Stomach (tissue), 8 donors: ENCODE measurements at regions not wholly inside any gene's neighbourhood (a gene's known extent, or its start where the extent isn't known, plus 50 kb on each side); places are given as distances from the start of the nearest gene placed in this dataset.

Source experiments
- DNase-seq, 2 donors: peaks; one replicate each; pipeline versions ENCODE4 v3.0.0 to v3.0.0-alpha.2; 2013 to 2019
- H3K27ac ChIP-seq, 5 donors: fragments of 200-600 bp in 4 of 5; sonication (generic) in 4 of 5; one replicate each; pipeline ENCODE4 v1.5.1; 2013 to 2019; ENCODE audit warnings: mild to moderate bottlenecking in 1 of 5, moderate library complexity in 1 of 5
- H3K27me3 ChIP-seq, 3 donors: fragments of 200-600 bp; sonication (generic); one replicate each; pipeline ENCODE4 v1.5.1; 2017 to 2019; ENCODE audit warnings: mixed run types in 1 of 3
- H3K36me3 ChIP-seq, 4 donors: fragments of 200-600 bp; sonication (generic); 1 replicate in 3 of 4; 2 replicates in 1 of 4; pipeline ENCODE4 v1.5.1; 2016 to 2019
- H3K4me1 ChIP-seq, 4 donors: fragments of 200-600 bp; sonication (generic); one replicate each; pipeline ENCODE4 v1.5.1; 2016 to 2019
- H3K4me3 ChIP-seq, 4 donors: fragments of 200-600 bp; sonication (generic) in 3 of 4; one replicate each; pipeline ENCODE4 v1.5.1; 2016 to 2019; ENCODE audit warnings: mild to moderate bottlenecking in 1 of 4
- H3K9me3 ChIP-seq, 4 donors: fragments of 200-600 bp; sonication (generic); one replicate each; pipeline ENCODE4 v1.5.1; 2016 to 2019
- CTCF ChIP-seq, 7 experiments: fragments of 450-650 bp in 4 of 7; fragments of 200-600 bp in 3 of 7; sonication (generic) in 3 of 7; IDR thresholded peaks; one replicate each; pipeline ENCODE4 v1.5.1; 2016 to 2019; ENCODE audit warnings: antibody characterized with exemption in 7 of 7, control low read depth in 2 of 7, mild to moderate bottlenecking in 1 of 7
- EP300 ChIP-seq: sonication (generic); formaldehyde crosslinking; IDR thresholded peaks from one replicate; pipeline ENCODE4 v1.6.1; 2017; ENCODE audit warnings: antibody characterized with exemption
- POLR2A ChIP-seq, 4 donors: fragments of 450-650 bp; IDR thresholded peaks; one replicate each; pipeline ENCODE4 v1.6.1; 2016; ENCODE audit warnings: antibody characterized with exemption in 4 of 4, control low read depth in 2 of 4, mild to moderate bottlenecking in 1 of 4, moderate library complexity in 1 of 4
- POLR2AphosphoS5 ChIP-seq, 3 donors: sonication (generic); formaldehyde crosslinking; IDR thresholded peaks; one replicate each; pipeline ENCODE4 v1.6.1; 2016; ENCODE audit warnings: antibody characterized with exemption in 3 of 3
- WGBS, 5 donors: extraction: QIAGEN DNeasy Blood & Tissue Kit in 3 of 5; methylation state at CpG; one replicate each; pipeline versions ENCODE4 v1.1.5 to v1.1.7; 2013 to 2018; 5-methylcytosine and 5-hydroxymethylcytosine counted together
- intact Hi-C: fragments of 100-400 bp; cut with DNase I; formaldehyde crosslinking; loops from one replicate; pipeline ENCODE4 v1.15.1; 2023; ENCODE audit warnings: low total_unique reads
- donor health status: healthy with polysubstance abuse.
- donor health status: Bipolar disorder and iron deficiency.
- donor health status: healthy.

- no peaks in the 10 kb centered on the region for H3K36me3 ChIP-seq
- WGBS, 5 donors, result 65 to 69% (median 67%) methylated on average over 10 of the region's 10 CpGs
- H3K27ac ChIP-seq, result no peak overlapping the region
- no peaks in the 10 kb centered on the region for H3K9me3 ChIP-seq
- intact Hi-C loops, result no loop called here
- TF ChIP-seq POLR2AphosphoS5 (IDR thresholded peaks at IDR 0.05) (no peak), EP300 (no peak), POLR2A (IDR thresholded peaks at IDR 0.05) (no peak), CTCF (IDR thresholded peaks at IDR 0.05) (no peak)
- no peak overlapping the region for H3K4me3 ChIP-seq
- peaks cover 0 to 14% (median 0%) of the 10 kb centered on the region in 3 donors for H3K27me3 ChIP-seq
- no peaks in the 10 kb centered on the region for H3K4me1 ChIP-seq
- no peak for DNase-seq
These were observed 89.9 kb upstream of the PRR23E start for GRCh38 chr3:127103080-127103479.

GRCh38 chr3:127104586-127104985, 88.3 kb upstream of the PRR23E start:
- Histone ChIP-seq H3K36me3 (no peaks in the 10 kb centered on the region), H3K4me1 (no peaks in the 10 kb centered on the region), H3K9me3 (no peaks in the 10 kb centered on the region), H3K27ac (no peak overlapping the region), H3K27me3 (peaks cover 0 to 14% (median 0%) of the 10 kb centered on the region in 3 donors), H3K4me3 (no peak overlapping the region)
- intact Hi-C loops, result no loop called here
- WGBS, 5 donors, result 78 to 86% (median 84%) methylated on average over 7 of the region's 7 CpGs
- no peak for DNase-seq
- TF ChIP-seq POLR2A (IDR thresholded peaks at IDR 0.05) (no peak), EP300 (no peak), CTCF (IDR thresholded peaks at IDR 0.05) (no peak), POLR2AphosphoS5 (IDR thresholded peaks at IDR 0.05) (no peak)

- no peak for TF ChIP-seq POLR2AphosphoS5 (IDR thresholded peaks at IDR 0.05)
- TF ChIP-seq POLR2A (IDR thresholded peaks at IDR 0.05), result no peak
- TF ChIP-seq CTCF (IDR thresholded peaks at IDR 0.05), result no peak
- no peak for TF ChIP-seq EP300
- DNase-seq, result no peak
These were observed 87.3 kb upstream of the PRR23E start for GRCh38 chr3:127105587-127105986.

DNA sequence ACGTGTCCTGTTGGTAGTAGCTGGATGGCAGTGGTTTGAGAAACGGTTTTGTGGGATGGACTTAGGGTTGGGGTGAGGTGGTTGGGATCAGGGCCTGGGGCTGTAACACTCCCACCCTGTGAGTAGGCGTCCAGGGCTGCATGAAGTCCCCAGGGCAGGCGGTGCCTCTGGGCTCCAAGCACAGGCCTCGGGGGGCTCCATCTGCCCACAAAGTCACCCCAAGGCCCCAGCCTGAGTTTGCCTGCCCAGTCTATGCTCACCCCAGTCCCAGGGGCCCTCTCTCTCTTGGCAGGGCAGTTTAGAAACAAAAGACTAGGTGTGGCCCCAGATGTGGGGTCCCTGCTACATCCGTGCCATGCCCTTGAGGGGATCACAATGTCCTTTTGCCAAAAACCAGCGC, 86.9 kb upstream of the PRR23E start:
- no peak overlapping the region for H3K4me3 ChIP-seq
- no peak overlapping the region for H3K27ac ChIP-seq
- peaks cover 0 to 2% (median under 1%) of the 10 kb centered on the region in 4 donors for H3K9me3 ChIP-seq
- TF ChIP-seq EP300 (no peak), CTCF (IDR thresholded peaks at IDR 0.05) (no peak), POLR2A (IDR thresholded peaks at IDR 0.05) (no peak), POLR2AphosphoS5 (IDR thresholded peaks at IDR 0.05) (no peak)
- H3K4me1 ChIP-seq, result no peaks in the 10 kb centered on the region
- H3K36me3 ChIP-seq, result no peaks in the 10 kb centered on the region
- peaks cover 0 to 11% (median 0%) of the 10 kb centered on the region in 3 donors for H3K27me3 ChIP-seq
- intact Hi-C loops, result no loop called here
- DNase-seq, result peak in 1 of 2 donors; percentile 1
- 79 to 84% (median 80%) methylated on average over 7 of the region's 7 CpGs for WGBS, 5 donors

More at GRCh38 chr3:127105587-127105986, 87.3 kb upstream of the PRR23E start:
- Histone ChIP-seq H3K4me1 (no peaks in the 10 kb centered on the region), H3K27ac (no peak overlapping the region), H3K4me3 (no peak overlapping the region), H3K9me3 (no peaks in the 10 kb centered on the region), H3K36me3 (no peaks in the 10 kb centered on the region), H3K27me3 (peaks cover 0 to 14% (median 0%) of the 10 kb centered on the region in 3 donors)
- WGBS, 5 donors, result 58 to 82% (median 72%) methylated on average over 4 of the region's 4 CpGs
- intact Hi-C loops, result no loop called here
